DMS53 (cell line): ENCODE measurements at regions not wholly inside any gene's neighbourhood (a gene's known extent, or its start where the extent isn't known, plus 50 kb on each side); places are given as distances from the start of the nearest gene placed in this dataset.

ENCODE experiments used
- DNase-seq: peaks from one replicate; lab custom pipeline; 2025; lab: John Stamatoyannopoulos, UW

- no peak for DNase-seq
Observed at GRCh38 chr7:156100086-156100485, 287.8 kb upstream of the SHH start.

GRCh38 chr7:156099085-156099484 lies 286.8 kb upstream of the SHH start:
- DNase-seq, result no peak

GRCh38 chr7:156096771-156097538 lies 284.7 kb upstream of the SHH start:
- DNase-seq, result no peak

- DNase-seq, result no peak
Observed at GRCh38 chr7:156095908-156096539, 283.8 kb upstream of the SHH start.

GRCh38 chr7:156094350-156095146 lies 282.3 kb upstream of the SHH start:
- DNase-seq, result no peak

- DNase-seq, result no peak
Observed at GRCh38 chr7:156092307-156092706, 280.0 kb upstream of the SHH start.

GRCh38 chr7:156091519-156092080 lies 279.3 kb upstream of the SHH start:
- no peak for DNase-seq

- DNase-seq, result no peak
Observed at GRCh38 chr7:156090988-156091387, 278.7 kb upstream of the SHH start.

GRCh38 chr7:156089222-156089621 lies 277.0 kb upstream of the SHH start:
- no peak for DNase-seq

- no peak for DNase-seq
Observed at GRCh38 chr7:156088115-156088514, 275.9 kb upstream of the SHH start.

GRCh38 chr7:156082048-156083040 lies 270.1 kb upstream of the SHH start:
- DNase-seq, result no peak

GRCh38 chr7:156080596-156080995 lies 268.3 kb upstream of the SHH start:
- no peak for DNase-seq

- no peak for DNase-seq
Observed at GRCh38 chr7:156080046-156080445, 267.8 kb upstream of the SHH start.

GRCh38 chr7:156079156-156079555 lies 266.9 kb upstream of the SHH start:
- no peak for DNase-seq

- no peak for DNase-seq
Observed at GRCh38 chr7:156074982-156075615, 262.8 kb upstream of the SHH start.

GRCh38 chr7:156074084-156074483 lies 261.8 kb upstream of the SHH start:
- no peak for DNase-seq

- no peak for DNase-seq
Observed at GRCh38 chr7:156073366-156074052, 261.2 kb upstream of the SHH start.

GRCh38 chr7:156071612-156072011 lies 259.3 kb upstream of the SHH start:
- no peak for DNase-seq

GRCh38 chr7:156069891-156070290 lies 257.6 kb upstream of the SHH start:
- DNase-seq, result no peak

GRCh38 chr7:156067156-156067555 lies 254.9 kb upstream of the SHH start:
- no peak for DNase-seq
